Activated gamma-delta T cell treated with Interleukin-2 at 50 U/mL for 16 hours (primary cell): ENCODE measurements at regions not wholly inside any gene's neighbourhood (a gene's known extent, or its start where the extent isn't known, plus 50 kb on each side); places are given as distances from the start of the nearest gene placed in this dataset.
"Not testable (repeated sequence)": the region's sequence is repeated elsewhere in the genome, so short reads cannot be mapped to it uniquely, and the experiment has no call there.

ENCODE experiments used
- DNase-seq: peaks from one replicate; pipeline ENCODE4 v3.0.0-alpha.2; 2020

DNA sequence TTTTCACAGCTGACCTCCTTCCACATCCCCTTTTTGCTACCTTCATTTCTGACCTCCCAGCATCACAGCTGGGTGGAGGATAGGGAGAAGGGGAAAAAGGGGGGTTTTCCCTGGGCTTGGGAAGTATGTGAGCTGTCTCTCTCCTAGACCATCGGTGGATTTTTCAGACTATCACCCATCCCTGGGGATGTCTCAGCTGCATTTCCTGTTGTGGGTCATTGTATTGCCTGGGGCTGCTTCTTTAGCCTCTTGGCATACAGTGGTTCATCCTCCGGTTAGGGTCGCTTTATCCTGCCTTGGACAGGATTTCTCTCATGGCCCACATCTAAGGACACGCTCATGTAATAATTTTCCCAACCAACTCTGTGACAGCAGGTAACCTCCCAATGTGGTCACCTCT, 142.5 kb upstream of the ARG1 start:
- no peak for DNase-seq

DNA sequence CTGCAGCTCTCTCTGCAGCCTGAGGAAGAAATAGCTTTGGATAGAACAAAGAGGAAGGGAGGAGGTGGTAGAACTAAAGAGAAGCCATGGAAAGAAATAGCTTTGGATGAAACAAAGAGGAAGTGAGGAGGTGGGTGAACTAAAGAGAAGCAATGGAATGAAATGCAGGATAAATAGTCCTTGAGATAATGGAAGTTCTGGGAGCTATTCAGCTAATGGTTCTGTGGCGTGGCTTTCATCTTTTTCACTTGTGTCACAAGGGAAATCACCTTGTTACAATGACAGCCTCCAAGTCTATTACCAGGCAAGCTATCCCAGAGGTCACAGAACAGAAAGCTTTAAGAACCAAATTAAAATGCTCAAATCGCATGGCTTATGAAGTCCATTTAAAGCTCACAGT, 141.3 kb upstream of the ARG1 start:
- DNase-seq: no peak

DNA sequence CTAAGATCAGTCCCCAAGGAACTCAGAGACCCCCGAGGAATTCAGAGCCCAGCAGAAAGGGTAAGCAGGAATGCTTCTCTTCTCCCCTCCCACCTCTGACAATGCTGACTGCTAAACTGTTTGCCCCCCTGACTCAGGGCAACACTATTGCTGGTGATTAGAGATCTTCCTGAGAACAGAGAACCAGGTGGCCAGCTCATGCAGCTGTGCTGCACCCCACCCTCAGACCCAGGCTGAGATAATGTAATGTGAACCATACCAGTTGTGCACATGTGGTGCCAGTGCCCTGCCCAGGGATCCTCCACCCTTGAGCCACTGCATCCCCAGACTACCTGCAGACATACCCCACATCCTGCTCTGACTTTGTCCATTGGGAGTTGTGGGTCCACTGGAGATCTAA, 139.1 kb upstream of the ARG1 start:
- DNase-seq: no peak

DNA sequence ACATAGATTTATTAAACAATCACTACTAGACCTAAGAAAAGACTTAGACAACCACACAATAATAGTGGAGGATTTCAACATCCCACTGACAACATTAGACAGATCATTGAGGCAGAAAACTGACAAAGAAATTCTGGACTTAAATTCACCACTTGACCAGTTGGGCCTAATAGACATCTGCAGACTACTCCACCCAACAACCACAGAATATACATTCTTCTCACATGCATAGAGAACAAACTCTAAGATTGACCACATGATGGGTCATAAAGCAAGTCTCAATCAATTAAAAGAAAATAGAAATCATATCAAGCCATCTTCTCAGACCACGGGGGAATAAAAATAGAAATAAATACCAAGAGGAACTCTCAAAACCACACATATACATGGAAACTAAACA, 136.7 kb upstream of the ARG1 start:
- DNase-seq: no peak

DNA sequence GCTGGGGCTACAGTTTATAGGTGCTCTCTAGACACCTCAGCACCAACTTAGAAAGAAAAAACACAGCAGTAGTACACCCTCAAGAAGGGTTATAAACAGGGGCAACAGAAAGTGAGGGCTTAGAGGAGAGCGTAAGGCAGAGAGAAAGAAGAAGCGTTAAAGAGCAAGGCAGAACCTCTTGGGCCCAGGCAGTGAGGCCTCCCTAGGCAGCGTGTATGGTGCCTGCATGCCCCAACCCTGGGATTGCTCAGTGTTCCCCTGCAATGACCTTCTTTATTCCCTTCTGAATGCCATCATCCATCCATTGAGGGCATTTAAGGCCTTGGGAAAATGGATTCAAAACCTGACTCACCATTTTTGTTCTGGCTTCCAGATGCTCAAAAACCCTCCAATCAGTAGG, 130.0 kb upstream of the ARG1 start:
- no peak for DNase-seq

DNA sequence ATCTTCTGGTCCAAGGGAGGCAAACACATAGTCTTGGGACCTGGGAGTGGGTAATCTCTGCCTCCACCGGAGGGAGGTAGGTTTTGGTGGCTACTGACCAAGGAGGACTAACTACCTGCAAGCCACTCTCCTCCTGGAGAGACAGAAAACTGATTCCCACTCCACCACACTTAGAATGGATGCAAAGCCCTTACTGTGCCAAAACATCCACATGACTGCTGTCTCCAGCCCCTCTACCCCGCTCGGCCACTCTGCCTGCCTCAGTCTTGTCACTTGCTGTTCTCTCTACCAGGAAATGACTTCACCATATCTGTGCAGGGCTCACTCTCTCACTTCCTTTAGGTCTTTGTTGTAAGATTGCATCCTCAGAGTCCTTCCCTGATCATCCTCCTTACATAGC, 129.5 kb upstream of the ARG1 start:
- no peak for DNase-seq

DNA sequence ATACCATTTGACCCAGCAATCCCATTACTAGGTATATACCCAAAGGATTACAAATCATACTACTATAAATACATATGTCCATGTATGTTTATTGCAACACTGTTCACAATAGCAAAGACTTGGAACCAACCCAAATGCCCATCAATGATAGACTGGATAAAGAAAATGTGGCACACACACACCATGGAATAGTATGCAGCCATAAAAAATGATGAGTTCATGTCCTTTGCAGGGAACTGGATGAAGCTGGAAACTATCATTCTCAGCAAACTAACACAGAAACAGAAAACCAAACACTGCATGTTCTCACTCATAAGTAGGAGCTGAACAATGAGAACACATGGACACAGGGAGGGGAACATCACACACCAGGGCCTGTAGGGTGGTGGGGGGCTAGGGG, 127.7 kb upstream of the ARG1 start:
- not testable (repeated sequence) for DNase-seq

DNA sequence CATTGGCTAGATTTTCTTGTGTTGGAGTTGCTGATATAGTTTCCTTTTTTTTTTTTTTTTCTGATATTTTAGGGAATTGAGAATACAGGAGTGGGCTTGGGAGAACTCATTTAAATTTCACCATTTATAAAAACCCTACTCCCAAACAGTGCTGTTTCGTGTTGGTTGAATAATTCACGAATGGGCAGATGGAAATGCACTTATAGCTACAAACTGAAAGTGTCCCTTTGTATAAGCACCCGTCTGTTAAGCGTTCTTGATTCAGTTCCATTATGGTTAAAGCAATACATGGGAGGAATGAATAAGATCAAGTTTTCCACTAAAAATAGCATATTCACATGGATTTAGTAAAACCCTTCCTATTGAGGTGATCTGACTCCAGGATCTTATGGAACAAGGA, 122.2 kb upstream of the ARG1 start:
- no peak for DNase-seq

DNA sequence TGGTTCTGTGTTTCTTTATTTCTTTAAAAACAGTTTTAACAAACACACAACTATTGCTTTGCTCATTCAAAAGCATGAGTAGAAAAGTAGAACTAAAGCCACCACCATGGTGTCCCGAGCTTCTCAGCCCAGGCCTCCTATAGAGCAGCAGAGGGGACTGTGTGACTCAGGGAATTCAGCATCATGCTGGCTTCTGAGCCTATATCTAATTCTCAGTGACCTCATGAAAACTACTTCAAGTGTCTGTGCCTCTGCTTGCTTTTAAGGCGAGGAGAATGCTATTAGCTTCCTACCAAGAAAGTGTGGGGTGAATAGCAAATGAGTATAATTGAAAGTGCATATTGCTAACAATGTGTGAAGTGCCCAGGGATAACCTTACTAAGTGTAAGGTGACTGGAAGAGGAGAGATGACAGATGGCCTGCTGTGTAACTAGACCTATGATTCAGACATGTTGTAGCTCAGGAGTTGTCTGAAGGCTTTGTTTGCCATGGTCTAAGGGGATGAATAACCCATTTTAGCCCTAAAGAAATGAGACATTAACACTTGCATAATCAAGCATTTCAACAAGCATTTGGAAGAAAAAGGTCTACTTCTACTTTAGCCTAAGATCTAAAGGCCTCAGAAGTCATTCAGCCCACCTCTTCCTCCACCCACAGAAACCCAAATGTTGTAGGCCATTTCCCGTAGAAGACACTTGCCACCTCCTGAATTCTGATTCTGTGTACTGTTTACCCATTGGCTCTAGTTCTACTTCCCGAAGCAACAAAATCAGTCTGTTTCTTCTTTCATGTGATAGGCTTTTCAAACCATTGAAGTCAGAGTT, 121.5 kb upstream of the ARG1 start:
- no peak for DNase-seq

DNA sequence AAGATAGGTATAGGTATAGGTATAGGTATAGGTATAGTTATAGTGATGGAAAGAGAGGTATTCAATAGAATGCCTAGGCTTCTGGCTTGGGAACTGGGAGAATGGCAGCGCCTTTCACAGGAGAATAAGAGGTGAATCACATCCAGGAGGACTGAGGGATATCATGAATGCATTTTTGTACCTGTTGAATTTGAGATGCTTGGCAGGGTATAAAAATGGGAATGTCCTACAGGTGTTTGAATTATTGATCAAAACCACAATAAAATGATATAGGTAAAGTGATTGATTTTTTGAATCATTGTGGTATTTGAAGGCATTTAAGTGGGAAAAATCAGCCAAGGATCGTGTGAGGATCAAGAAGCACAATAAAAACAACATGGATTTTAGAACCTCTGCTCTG, 119.2 kb upstream of the ARG1 start:
- DNase-seq: no peak

DNA sequence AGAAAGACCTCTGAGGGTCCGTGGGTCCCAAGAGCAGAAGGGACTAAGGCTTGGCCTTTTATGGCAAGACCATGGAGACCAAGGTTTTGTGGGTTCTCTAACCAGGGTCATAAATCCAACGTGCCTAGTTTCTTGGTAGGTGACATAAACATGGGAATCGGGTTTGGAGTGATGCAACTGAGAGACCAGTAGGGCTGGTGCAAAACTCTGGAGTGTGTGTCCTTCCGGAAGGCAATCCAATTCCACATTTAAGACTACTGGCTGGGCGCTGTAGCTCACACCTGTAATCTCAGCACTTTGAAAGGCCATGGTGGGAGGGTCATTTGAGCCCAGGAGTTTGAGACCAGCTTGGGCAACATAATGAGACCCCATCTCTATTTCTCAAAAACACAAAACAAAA, 116.5 kb upstream of the ARG1 start:
- no peak for DNase-seq

DNA sequence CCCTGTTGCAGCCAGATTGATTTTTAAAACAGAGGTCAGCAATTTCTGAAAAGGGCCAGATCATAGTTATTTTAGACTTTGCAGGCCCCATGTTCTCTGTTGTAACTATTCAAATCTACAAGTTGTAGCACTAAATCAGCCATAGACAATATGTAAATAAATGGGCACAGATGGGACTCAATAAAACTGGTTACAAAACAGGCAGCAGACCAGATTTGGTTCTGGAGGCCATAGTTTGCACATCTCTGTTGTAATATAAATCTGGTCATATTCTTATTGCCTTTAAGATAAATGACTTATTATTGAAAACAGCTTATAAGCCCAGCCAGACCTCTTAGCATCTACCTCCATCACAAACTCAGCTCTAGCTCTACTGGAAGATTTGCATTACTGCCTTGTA, 114.0 kb upstream of the ARG1 start:
- DNase-seq: no peak

DNA sequence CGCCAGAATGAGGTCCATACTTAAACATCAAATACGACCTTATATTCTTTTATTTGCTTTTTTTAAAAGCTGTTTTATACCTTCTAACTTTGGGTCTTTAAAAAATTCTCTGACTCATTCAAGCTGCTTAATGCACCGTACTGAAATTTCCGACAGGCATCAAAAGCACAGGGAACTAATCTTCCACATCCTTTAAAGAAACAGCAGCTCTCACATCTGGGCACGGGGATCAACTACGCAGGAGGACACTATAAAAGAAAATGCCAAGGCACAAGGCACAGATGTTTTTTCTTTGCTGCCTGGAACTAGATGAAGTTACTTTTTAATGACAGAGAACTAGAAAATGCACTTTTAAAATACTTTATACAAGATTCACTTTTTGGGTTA, 112.4 kb upstream of the ARG1 start:
- no peak for DNase-seq

DNA sequence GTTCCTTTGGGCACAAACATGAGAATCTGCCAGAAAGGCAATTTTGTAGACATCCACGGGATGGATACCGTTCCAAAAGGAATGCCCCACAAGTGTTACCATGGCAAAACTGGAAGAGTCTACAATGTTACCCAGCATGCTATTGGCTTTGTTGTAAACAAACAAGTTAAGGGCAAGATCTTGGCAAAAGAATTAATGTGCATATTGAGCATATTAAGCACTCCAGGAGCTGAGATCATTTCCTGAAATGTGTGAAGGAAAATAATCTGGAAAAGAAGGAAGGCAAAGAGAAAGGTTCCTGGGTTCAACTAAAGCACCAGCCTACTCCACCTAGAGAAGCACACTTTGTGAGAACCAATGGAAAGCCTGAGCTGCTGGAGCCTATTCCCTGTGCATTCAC, 103.9 kb upstream of the ARG1 start:
- DNase-seq: no peak

DNA sequence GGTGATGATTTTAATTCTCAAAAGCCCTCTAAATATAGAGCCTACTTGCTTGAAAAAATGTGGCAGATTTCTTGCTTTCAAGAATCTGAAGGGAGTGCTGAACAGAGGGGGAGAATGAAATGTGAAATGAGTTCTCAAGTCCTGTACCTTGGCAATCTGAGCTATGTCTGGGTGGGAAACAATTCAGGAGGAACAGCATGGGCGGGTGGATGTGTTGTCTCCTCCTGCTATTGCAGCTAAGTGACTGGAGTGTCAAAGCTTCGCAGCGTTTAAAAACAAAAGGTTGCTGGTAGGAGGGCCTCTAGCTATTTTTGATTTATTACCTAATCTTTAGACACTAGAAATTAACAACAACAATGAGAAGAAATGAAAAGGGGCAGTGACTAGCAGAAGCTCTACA, 102.5 kb upstream of the ARG1 start:
- no peak for DNase-seq

DNA sequence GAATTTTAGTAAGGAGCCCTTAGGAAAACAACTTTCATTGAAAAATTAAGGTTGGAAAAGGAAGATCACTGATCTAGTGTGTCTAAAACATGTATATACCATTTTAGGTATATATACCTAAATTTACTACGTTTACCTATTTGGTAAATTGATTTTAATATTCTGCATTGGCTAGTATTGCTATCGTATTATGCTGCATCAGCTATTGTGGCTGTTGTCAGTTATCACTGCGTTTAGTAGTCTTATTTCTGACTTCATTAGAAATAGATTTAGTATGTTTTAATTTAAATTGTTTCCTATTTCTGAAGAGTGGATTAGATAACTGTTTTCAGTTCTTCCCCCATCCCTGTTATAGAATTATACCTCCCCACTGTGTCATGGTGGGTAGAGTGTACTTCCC, 101.7 kb upstream of the ARG1 start:
- DNase-seq: no peak

DNA sequence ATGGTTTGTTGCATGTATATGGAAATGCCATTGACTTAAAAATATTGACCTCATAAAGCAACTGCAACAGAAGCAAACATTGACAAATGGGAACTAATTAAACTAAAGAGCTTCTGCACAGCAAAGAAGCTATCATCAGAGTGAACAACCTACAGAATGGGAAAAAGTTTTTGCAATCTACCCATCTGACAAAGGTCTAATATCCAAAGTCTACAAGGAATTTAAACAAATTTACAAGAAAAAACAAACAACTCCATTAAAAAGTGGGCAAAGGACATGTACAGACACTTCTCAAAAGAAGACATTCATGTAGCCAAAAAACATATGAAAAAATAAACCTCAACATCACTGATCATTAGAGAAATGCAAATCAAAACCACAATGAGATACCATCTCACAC, 99.7 kb upstream of the ARG1 start:
- DNase-seq: not testable (repeated sequence)

DNA sequence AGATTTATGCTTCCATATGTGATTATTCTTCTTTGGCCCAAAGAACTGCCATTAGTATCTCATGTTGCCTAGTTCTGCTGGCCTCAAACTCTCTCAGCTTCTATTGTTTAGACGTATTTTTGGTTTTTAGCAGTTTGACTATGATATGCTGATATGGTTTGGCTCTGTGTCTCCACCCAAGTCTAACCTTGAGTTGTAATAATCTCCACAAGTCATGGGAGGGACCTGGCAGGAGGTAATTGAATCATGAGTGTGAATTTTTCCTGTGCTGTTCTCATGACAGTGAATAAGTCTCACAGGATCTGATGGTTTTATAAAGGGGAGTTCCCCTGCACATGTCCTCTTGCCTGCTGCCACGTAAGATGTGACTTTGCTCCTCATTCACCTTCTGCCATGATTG, 96.7 kb upstream of the ARG1 start:
- no peak for DNase-seq

DNA sequence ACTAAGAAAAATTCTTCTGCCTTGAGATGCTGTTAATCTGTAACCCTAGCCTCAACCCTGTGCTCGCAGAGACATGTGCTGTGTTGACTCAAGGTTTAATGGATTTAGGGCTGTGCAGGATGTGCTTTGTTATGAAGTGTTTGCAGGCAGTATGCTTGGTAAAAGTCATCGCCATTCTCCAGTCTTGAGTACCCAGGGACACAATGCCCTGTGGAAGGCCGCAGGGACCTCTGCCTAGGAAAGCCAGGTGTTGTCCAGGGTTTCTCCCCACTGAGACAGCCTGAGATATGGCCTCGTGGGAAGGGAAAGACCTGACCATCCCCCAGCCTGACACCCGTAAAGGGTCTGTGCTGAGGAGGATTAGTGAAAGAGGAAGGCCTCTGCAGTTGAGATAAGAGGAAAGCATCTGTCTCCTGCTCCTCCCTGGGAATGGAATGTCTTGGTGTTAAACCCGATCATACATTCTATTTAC, 94.2 kb upstream of the ARG1 start:
- not testable (repeated sequence) for DNase-seq

DNA sequence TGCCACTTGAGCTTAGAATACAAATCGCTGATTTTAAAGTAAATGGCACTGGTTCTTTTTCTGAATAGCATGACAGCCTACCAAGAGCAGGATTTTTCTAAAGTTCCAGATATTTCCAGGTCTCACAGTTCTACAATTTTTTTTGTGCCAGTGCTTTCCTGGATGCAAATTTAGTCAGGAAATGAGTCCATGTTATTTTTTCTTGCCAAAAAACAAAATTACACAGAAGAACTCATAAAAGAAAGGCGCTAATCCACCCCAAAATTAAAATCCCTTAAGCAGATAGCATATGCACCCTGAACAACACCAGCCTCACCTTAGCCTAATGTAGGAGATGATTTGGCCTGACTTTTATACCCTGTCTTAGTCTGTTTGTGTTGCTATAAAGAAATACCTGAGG, 86.4 kb upstream of the ARG1 start:
- DNase-seq: no peak

DNA sequence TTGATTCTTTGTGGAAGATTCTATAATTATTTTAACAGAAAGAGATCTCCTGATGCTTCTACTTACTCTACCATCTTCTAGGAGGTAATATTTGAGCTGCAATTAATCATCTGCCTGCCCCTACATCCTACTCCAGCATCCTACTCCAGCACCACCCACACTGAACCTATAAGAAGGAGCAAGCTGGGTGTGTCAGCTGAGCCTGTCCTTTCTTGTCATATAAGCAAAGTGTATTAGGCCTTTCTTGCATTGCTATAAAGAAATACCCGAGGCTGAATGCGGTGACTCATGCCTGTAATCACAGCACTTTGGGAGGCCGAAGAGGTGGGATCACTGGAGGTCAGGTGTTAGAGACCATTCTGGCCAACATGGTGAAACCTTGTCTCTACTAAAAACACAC, 84.2 kb upstream of the ARG1 start:
- no peak for DNase-seq

DNA sequence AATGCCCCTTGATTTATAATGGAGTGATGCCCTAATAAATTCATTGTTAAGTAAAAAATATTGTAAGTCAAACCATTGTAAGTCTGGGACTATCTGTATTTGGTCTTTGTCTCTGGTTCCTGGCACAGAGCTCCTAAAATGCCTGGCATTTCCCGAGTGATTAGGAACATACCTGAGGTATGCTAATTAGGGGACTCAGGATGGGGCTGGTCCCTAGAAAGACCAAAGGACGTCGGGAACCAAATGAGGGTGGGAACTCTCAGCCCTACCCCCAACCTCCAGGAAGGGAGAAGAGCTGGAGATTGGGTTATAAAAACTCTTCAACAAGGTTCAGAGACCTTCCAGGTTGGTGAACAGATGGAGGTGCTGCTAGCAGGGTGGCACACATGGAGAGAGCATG, 82.6 kb upstream of the ARG1 start:
- no peak for DNase-seq

DNA sequence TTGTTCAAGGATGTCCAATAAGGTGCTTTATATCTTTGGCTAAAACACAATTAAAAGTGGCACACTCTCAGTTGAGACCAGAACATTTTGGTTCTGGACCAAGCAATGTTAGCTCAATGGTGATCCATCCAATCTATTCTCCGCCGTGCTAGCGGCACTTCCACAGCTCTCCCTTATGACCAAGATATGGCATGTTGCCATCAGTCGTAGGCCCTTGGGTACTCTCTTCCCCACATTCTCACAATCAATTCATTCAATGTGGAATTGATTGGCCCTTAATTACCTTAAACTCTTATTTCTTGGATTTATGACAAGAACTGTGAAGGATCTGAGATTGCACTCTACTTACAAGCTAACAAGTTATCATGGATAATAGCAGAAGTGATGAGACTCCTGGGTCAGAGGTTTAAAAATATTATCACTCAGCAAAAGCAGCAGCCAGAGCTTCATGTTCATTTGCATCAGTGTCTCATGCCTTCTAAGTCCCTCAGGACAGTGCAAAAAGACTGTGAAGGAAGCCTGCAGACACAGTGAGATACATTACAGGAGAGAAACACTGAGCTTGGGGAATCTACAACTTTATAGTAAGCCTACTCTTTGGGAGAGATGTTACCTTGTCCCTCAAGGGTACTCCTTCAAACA, 80.0 kb upstream of the ARG1 start:
- no peak for DNase-seq

DNA sequence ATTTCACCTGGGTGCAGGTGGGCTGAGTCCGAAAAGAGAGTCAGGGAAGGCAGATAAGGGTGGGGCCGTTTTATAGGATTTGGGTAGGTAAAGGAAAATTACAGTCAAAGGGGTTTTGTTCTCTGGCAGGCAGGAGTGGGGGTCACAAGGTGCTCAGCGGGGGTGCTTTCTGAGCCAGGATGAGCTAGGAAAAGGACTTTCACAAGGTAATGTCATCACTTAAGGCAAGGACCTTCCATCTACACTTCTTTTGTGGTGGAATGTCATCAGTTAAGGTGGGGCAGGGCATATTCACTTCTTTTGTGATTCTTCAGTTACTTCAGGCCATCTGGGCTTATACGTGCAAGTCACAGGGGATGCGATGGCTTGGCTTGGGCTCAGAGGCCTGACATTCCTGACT, 68.6 kb upstream of the ARG1 start:
- DNase-seq: not testable (repeated sequence)

DNA sequence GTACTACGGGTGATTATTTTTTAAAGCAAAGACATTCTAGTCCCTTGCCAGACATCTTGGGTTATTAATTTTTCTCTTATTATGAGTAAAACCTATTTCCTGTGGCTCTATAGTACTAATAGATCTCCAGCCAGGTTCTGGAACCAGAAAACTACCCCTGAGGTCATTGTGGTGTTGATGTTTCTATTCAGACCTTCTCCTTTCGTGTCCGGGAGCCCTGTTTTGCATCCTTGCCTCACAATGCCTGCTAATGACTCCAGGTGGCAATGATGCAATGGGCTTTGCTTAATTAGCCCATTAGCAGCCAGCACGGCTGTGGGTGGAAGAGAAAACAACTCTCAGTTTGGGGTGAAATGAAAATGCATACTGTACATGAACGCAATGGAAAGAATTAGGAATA, 62.9 kb upstream of the ARG1 start:
- no peak for DNase-seq
